PFSK-1 (cell line): ENCODE measurements at regions not wholly inside any gene's neighbourhood (a gene's known extent, or its start where the extent isn't known, plus 50 kb on each side); places are given as distances from the start of the nearest gene placed in this dataset.

Experiments
- POLR2AphosphoS5 ChIP-seq: IDR thresholded peaks from 2 replicates; pipeline ENCODE4 v1.6.1; 2012; ENCODE audit warnings: low read depth, mild to moderate bottlenecking, control low read depth, low read length, moderate library complexity
- SIN3A ChIP-seq: IDR thresholded peaks from 2 replicates; pipeline ENCODE4 v1.6.1; 2012; ENCODE audit warnings: mild to moderate bottlenecking, low read length, moderate library complexity, borderline replicate concordance; ENCODE audit not compliant: insufficient read depth
- TAF1 ChIP-seq: IDR thresholded peaks from 2 replicates; pipeline ENCODE4 v1.6.1; 2012; ENCODE audit warnings: low read length, control low read depth, borderline replicate concordance; ENCODE audit not compliant: insufficient read depth
- TF ChIP-seq, protein P1 (sequence below), 2 experiments: IDR thresholded peaks; 2 replicates each; pipeline versions ENCODE4 v1.6.1 to v1.8.0; 2011 to 2012; ENCODE audit warnings: low read depth in 2 of 2, low read length in 2 of 2, control low read depth in 1 of 2, inconsistent platforms in 1 of 2, mild to moderate bottlenecking in 1 of 2, moderate library complexity in 1 of 2; ENCODE audit not compliant: insufficient read depth in 1 of 2

DNA sequence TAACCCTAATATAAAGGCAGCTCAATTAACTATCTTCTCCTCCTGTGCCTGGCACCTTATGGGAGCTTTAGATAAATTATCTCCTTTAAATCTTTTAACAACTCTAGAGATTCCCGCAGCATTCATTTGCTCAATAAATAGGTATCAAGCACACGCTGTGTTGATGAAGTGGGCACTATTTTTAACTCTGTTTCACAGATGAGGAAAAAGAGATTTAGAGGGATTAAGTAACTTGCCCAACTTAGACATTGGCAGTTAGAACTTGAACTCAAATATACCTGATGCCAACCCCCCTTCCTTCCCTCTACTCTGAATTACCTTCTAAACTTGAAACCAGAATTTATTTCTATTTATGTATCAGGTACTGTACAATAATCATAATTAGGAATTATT is 112.4 kb downstream of the SH3TC2 start:
- TF ChIP-seq, protein P1, sequence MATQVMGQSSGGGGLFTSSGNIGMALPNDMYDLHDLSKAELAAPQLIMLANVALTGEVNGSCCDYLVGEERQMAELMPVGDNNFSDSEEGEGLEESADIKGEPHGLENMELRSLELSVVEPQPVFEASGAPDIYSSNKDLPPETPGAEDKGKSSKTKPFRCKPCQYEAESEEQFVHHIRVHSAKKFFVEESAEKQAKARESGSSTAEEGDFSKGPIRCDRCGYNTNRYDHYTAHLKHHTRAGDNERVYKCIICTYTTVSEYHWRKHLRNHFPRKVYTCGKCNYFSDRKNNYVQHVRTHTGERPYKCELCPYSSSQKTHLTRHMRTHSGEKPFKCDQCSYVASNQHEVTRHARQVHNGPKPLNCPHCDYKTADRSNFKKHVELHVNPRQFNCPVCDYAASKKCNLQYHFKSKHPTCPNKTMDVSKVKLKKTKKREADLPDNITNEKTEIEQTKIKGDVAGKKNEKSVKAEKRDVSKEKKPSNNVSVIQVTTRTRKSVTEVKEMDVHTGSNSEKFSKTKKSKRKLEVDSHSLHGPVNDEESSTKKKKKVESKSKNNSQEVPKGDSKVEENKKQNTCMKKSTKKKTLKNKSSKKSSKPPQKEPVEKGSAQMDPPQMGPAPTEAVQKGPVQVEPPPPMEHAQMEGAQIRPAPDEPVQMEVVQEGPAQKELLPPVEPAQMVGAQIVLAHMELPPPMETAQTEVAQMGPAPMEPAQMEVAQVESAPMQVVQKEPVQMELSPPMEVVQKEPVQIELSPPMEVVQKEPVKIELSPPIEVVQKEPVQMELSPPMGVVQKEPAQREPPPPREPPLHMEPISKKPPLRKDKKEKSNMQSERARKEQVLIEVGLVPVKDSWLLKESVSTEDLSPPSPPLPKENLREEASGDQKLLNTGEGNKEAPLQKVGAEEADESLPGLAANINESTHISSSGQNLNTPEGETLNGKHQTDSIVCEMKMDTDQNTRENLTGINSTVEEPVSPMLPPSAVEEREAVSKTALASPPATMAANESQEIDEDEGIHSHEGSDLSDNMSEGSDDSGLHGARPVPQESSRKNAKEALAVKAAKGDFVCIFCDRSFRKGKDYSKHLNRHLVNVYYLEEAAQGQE (IDR thresholded peaks at IDR 0.05; ENCODE audit: insufficient read depth in 1 of 2, low read depth in 2 of 2, low read length in 2 of 2) = no peak
- no peak for TF ChIP-seq POLR2AphosphoS5
- no peak for TF ChIP-seq SIN3A
- no peak for TF ChIP-seq TAF1
